ENCODE measurements at regions not wholly inside any gene's neighbourhood (a gene's known extent, or its start where the extent isn't known, plus 50 kb on each side); places are given as distances from the start of the nearest gene placed in this dataset.

DNA sequence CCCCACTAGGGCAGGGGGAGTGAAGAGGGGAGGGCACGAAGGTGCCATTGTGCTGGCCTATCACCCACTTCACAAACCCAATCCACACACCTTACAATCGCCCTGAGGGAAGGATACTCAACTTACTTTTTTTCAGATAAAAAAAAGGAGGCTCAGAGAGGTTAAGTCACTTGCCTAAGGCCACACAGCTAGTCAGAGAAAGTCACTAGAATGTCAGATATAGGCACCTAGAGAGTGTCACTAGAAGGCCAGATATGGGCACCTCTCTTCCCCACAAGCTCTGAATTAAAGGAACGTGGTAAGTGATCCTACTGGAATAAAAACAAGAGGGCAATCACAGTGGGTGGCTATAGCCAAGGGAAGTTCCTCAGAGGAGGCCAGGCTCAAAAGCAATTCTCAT is 204.5 kb upstream of the ASIC2 start:
- no peak for TF ChIP-seq ZNF274 (IDR thresholded peaks at IDR 0.05; ENCODE audit: low read depth, low read length)
- TF ChIP-seq YY1 (IDR thresholded peaks at IDR 0.05; ENCODE audit: insufficient read depth, insufficient read length), result no peak
- no peak for TF ChIP-seq SUZ12 (IDR thresholded peaks at IDR 0.05; ENCODE audit: extremely low read depth, insufficient read depth, insufficient read length)
